Endothelial cell of umbilical vein (primary cell): ENCODE measurements at regions not wholly inside any gene's neighbourhood (a gene's known extent, or its start where the extent isn't known, plus 50 kb on each side); places are given as distances from the start of the nearest gene placed in this dataset.
A peak's percentile ranks its signal among the peaks of the same experiment; 100 is the strongest.

ENCODE experiments used
- BruUV-seq: library from RNA; stranded (reverse); fragments of 400-500 nt; replicated peaks from 2 replicates; lab custom pipeline; 2021; lab: Mats Ljungman, UMichigan
- CTCF ChIA-PET: fragments of 300-600, 350-600 bp; sonication (Branson Sonifier 250); formaldehyde crosslinking; loops from one replicate; lab custom pipeline; 2021; ENCODE audit warnings: antibody characterized with exemption, inconsistent platforms; lab: Charles Lee
- POLR2A ChIA-PET: fragments of 300-600, 350-600 bp; sonication (Branson Sonifier 250); formaldehyde crosslinking; loops from one replicate; lab custom pipeline; 2021; ENCODE audit warnings: antibody characterized with exemption, inconsistent platforms; lab: Charles Lee
- DNase-seq: peaks from one replicate; pipeline ENCODE4 v3.0.0-alpha.2; 2011; ENCODE audit warnings: low read depth, low spot score
- FAIRE-seq: peaks from 2 replicates; lab custom pipeline; 2011; peaks lifted over from hg19 to GRCh38; lab: Jason Lieb, UNC
- H2AFZ ChIP-seq: 2 replicates; pipeline ENCODE4 v1.6.0; 2012; ENCODE audit warnings: low read depth, low read length, control low read depth, inconsistent platforms
- H3K27ac ChIP-seq: 2 replicates; pipeline ENCODE4 v1.5.1; 2011; ENCODE audit warnings: low read depth, mild to moderate bottlenecking, control low read depth, low read length, moderate library complexity; ENCODE audit not compliant: insufficient read depth
- H3K27me3 ChIP-seq, 2 experiments: 2 replicates each; pipeline versions ENCODE4 v1.6.0 to v1.6.1; 2011; ENCODE audit warnings: low read length in 2 of 2, mixed read lengths in 1 of 2; ENCODE audit not compliant: control insufficient read depth in 2 of 2, insufficient read depth in 2 of 2
- H3K36me3 ChIP-seq, 2 experiments: 2 replicates in 1 of 2; 3 replicates in 1 of 2; pipeline ENCODE4 v1.5.1; 2011; ENCODE audit warnings: low read length in 2 of 2, mild to moderate bottlenecking in 1 of 2, moderate library complexity in 1 of 2; ENCODE audit not compliant: control insufficient read depth in 2 of 2, insufficient read depth in 2 of 2; ENCODE audit errors: extremely low read depth in 1 of 2
- H3K4me1 ChIP-seq: 3 replicates; pipeline ENCODE4 v1.5.1; 2011; ENCODE audit warnings: mild to moderate bottlenecking, low read length; ENCODE audit not compliant: control insufficient read depth, insufficient read depth; ENCODE audit errors: extremely low read depth
- H3K4me2 ChIP-seq: 2 replicates; pipeline ENCODE4 v1.6.1; 2011; ENCODE audit warnings: low read length, control low read depth, mixed read lengths; ENCODE audit not compliant: insufficient read depth
- H3K4me3 ChIP-seq, 3 experiments: fragments of 200-600 bp in 1 of 3; sonication (generic), shearing (Covaris generic) in 1 of 3; replicated peaks in 1 of 3; 2 replicates each; pipeline ENCODE4 v1.5.1; 2011 to 2016; ENCODE audit warnings: control low read depth in 3 of 3, low read length in 3 of 3, mild to moderate bottlenecking in 2 of 3, inconsistent platforms in 1 of 3, low read depth in 1 of 3, moderate library complexity in 1 of 3; ENCODE audit not compliant: insufficient read depth in 1 of 3
- H3K79me2 ChIP-seq: 2 replicates; pipeline ENCODE4 v1.6.0; 2012; ENCODE audit warnings: low read length, inconsistent platforms; ENCODE audit not compliant: control insufficient read depth, insufficient read depth
- H3K9ac ChIP-seq: replicated peaks from 2 replicates; pipeline ENCODE3; 2011; ENCODE audit warnings: low read length, control low read depth; ENCODE audit not compliant: insufficient read depth; ENCODE audit errors: extremely low read depth
- H3K9me1 ChIP-seq: replicated peaks from 3 replicates; pipeline ENCODE4 v1.6.0; 2011; ENCODE audit warnings: mild to moderate bottlenecking, low read length; ENCODE audit not compliant: control insufficient read depth, insufficient read depth; ENCODE audit errors: extremely low read depth
- H3K9me3 ChIP-seq: replicated peaks from 2 replicates; pipeline ENCODE4 v1.5.1; 2012; ENCODE audit warnings: low read length, inconsistent platforms; ENCODE audit not compliant: control insufficient read depth, insufficient read depth
- H4K20me1 ChIP-seq: replicated peaks from 2 replicates; pipeline ENCODE3; 2011; ENCODE audit warnings: mild to moderate bottlenecking, low read length; ENCODE audit not compliant: control insufficient read depth, insufficient read depth; ENCODE audit errors: extremely low read depth
- CTCF ChIP-seq, 2 donors: IDR thresholded peaks; 1 replicate in 1 of 2; 2 replicates in 1 of 2; pipeline ENCODE4 v1.5.1; 2011; ENCODE audit warnings: low read length in 2 of 2, mild to moderate bottlenecking in 2 of 2, moderate library complexity in 2 of 2, control low read depth in 1 of 2, inconsistent platforms in 1 of 2, low read depth in 1 of 2; ENCODE audit not compliant: insufficient read depth in 1 of 2; ENCODE audit errors: extremely low read depth in 1 of 2
- EZH2 ChIP-seq: IDR thresholded peaks from 2 replicates; pipeline ENCODE4 v1.6.1; 2012; ENCODE audit warnings: borderline replicate concordance, low read depth, mild to moderate bottlenecking, moderate library complexity, low read length, inconsistent platforms; ENCODE audit not compliant: severe bottlenecking
- FOS ChIP-seq: IDR thresholded peaks from 2 replicates; pipeline ENCODE4 v1.6.1; 2011; ENCODE audit warnings: mild to moderate bottlenecking, low read length, moderate library complexity, borderline replicate concordance; ENCODE audit not compliant: insufficient read depth
- GATA2 ChIP-seq: IDR thresholded peaks from 2 replicates; pipeline ENCODE4 v1.7.0; 2011; ENCODE audit warnings: low read depth, mild to moderate bottlenecking, moderate library complexity, mixed read lengths, low read length; ENCODE audit not compliant: insufficient read length, insufficient read depth
- JUN ChIP-seq: IDR thresholded peaks from 2 replicates; pipeline ENCODE4 v1.6.1; 2011; ENCODE audit warnings: borderline replicate concordance, low read depth; ENCODE audit not compliant: insufficient read length, insufficient read depth
- MAX ChIP-seq: IDR thresholded peaks from 2 replicates; pipeline ENCODE4 v1.6.1; 2011; ENCODE audit not compliant: insufficient read depth, insufficient read length
- MYC ChIP-seq: IDR thresholded peaks from one replicate; pipeline ENCODE4 v1.6.1; 2011; ENCODE audit warnings: mild to moderate bottlenecking, low read depth, low read length
- POLR2A ChIP-seq: IDR thresholded peaks from 2 replicates; pipeline ENCODE4 v1.6.1; 2012; ENCODE audit warnings: low read depth, mild to moderate bottlenecking, control low read depth, low read length
- POLR2AphosphoS5 ChIP-seq: IDR thresholded peaks from 2 replicates; pipeline ENCODE4 v1.6.1; 2012; ENCODE audit warnings: low read depth, mild to moderate bottlenecking, control low read depth, low read length, moderate library complexity; ENCODE audit not compliant: insufficient read depth
- dilution Hi-C: fragments of 300-500 bp; cut with MboI; formaldehyde crosslinking; loops from one replicate; pipeline ENCODE4 v1.15.0; 2019; ENCODE audit warnings: low sequenced_read_pairs; ENCODE audit not compliant: extremely low pct_ligation_motif_present
- intact Hi-C: fragments of 100-400 bp; cut with micrococcal nuclease; formaldehyde crosslinking; loops from one replicate; pipeline ENCODE4 v1.10.0; 2022

GRCh38 chr6:75024828-75025227 lies 181.0 kb downstream of the COL12A1 start:
- Histone ChIP-seq H3K4me1 (peaks cover 22% of the 10 kb centered on the region), H3K9ac (no peak overlapping the region), H4K20me1 (no peaks in the 10 kb centered on the region), H3K9me1 (no peaks in the 10 kb centered on the region), H3K79me2 (no peaks in the 10 kb centered on the region), H3K4me2 (peak overlapping the region; percentile 30), H3K27me3 (no peaks in the 10 kb centered on the region), H3K4me3 (no peak overlapping the region), H3K36me3 (no peaks in the 10 kb centered on the region), H3K27ac (no peak overlapping the region), H3K9me3 (no peaks in the 10 kb centered on the region), H2AFZ (no peak overlapping the region)
- POLR2A ChIA-PET, result no interaction called here
- BruUV-seq, result no TSS peak
- peak; percentile 91 for FAIRE-seq
- CTCF ChIA-PET, result interaction anchor here (0.6 to 1.4 kb wide), 5 partner anchors 35 to 184 kb away, joined by 3 to 7 read pairs (median 5); no protein-coding TSS in a partner anchor
- dilution Hi-C loops, result no loop called here
- TF ChIP-seq FOS (peak; percentile 51), POLR2AphosphoS5 (peak; percentile 18), CTCF (IDR thresholded peaks at IDR 0.05; ENCODE audit: extremely low read depth in 1 of 2, insufficient read depth in 1 of 2, low read depth in 1 of 2, low read length in 2 of 2) (no peak)
- peak; percentile 81 for DNase-seq
- intact Hi-C loops, result loop anchor here (2.0 to 5.0 kb wide), 2 partner anchors 74 to 177 kb away; no protein-coding TSS in a partner anchor

GRCh38 chr6:75023634-75024033 lies 182.2 kb downstream of the COL12A1 start:
- Histone ChIP-seq H3K27me3 (no peaks in the 10 kb centered on the region), H2AFZ (no peak overlapping the region), H3K4me1 (peaks cover 22% of the 10 kb centered on the region), H3K9me3 (no peaks in the 10 kb centered on the region), H3K27ac (no peak overlapping the region), H3K4me3 (no peak overlapping the region), H3K79me2 (no peaks in the 10 kb centered on the region), H3K9ac (no peak overlapping the region), H4K20me1 (no peaks in the 10 kb centered on the region), H3K4me2 (no peak overlapping the region), H3K9me1 (no peaks in the 10 kb centered on the region), H3K36me3 (no peaks in the 10 kb centered on the region)
- no TSS peak for BruUV-seq
- peak; percentile 31 for FAIRE-seq
- dilution Hi-C loops (no loop called here), intact Hi-C loops (loop anchor here (2.0 to 5.0 kb wide), 2 partner anchors 75 to 179 kb away; no protein-coding TSS in a partner anchor)
- POLR2A ChIA-PET, result no interaction called here
- CTCF ChIA-PET, result no interaction called here
- peak; percentile 10 for TF ChIP-seq GATA2
- TF ChIP-seq MYC, result no peak
- no peak for TF ChIP-seq CTCF (IDR thresholded peaks at IDR 0.05; ENCODE audit: extremely low read depth in 1 of 2, insufficient read depth in 1 of 2, low read depth in 1 of 2, low read length in 2 of 2)
- TF ChIP-seq MAX, result no peak
- no peak for TF ChIP-seq EZH2
- TF ChIP-seq POLR2A, result no peak
- TF ChIP-seq FOS, result peak; percentile 69
- no peak for TF ChIP-seq POLR2AphosphoS5
- TF ChIP-seq JUN, result peak; percentile 10
- DNase-seq, result peak; percentile 70
